Activated T-helper 1 cell treated with Interleukin-2 at 50 U/mL for 16 hours (primary cell): ENCODE measurements at regions not wholly inside any gene's neighbourhood (a gene's known extent, or its start where the extent isn't known, plus 50 kb on each side); places are given as distances from the start of the nearest gene placed in this dataset.

Experiments used
- DNase-seq: peaks from one replicate; pipeline ENCODE4 v3.0.0-alpha.2; 2020; ENCODE audit warnings: low read depth

DNA sequence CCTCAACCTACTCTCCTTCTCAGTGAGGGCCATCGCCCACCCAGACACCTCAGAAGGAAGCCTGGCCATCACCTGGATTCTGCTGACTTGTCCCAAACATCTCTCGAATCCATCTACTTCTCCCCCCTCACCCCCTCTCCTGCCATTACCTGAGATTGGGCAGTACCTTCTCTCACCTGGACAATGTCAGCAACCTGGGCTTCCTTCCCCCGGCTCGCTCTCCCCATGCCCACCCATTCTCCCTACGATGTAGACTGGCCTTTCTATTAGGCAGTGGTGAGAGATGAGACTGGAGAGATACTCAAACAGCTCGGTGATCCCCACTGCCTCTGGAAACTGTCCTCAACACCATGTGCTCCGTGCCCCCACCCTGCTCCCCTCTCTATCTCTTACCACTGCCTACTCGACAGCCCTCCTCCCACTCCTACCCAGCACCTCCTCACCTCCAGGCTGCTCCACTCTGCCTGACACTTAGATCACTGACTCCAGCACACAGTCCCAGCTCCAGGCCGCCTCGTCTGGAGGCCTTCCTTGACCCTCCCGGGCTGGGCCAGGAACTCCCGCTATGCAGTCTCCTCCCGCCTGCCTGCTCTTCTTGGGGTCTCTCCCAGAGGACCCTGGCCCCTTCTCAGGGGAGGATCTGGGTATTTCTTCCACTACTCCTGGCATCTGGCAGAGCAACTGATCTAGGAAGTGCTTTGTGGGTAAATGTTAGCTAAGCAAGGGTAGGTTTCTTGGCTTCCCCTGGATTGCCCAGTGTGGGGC lies 235.8 kb upstream of the NLRP1 start:
- no peak for DNase-seq

DNA sequence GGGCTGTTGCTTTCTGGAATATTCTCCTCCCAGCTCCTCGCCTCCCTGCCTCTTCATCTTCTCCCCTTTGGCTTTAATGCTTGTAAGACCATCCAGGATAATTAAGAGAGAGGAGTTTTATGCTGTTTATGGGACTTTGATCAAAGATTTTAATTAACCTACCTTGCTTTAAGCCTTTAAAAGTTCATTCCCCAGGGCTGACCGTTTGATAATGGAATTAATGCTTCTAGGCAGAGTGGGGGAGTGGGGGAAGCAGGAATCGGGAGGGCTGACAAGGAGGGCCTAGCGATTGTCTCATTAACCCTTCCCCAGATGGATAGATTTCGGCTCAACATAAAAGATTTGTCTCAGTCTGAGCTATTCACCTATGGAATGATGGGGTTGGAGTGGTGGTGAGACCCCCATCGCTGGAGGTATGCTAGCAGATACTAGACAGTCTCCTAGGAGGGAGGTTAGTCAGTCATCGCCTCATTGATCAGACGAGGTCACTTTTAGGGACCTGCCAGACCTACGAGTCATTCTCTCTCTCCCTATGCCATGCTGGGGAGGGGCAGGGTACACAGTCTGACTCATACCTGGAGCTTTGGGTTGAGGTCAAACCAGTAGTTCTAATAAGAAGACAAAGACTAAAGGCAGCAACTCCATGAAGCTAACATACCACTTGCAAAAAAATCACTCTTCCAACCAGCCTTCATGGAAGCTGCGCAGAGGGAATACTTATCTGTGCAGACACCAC lies 236.6 kb upstream of the NLRP1 start:
- DNase-seq = no peak

DNA sequence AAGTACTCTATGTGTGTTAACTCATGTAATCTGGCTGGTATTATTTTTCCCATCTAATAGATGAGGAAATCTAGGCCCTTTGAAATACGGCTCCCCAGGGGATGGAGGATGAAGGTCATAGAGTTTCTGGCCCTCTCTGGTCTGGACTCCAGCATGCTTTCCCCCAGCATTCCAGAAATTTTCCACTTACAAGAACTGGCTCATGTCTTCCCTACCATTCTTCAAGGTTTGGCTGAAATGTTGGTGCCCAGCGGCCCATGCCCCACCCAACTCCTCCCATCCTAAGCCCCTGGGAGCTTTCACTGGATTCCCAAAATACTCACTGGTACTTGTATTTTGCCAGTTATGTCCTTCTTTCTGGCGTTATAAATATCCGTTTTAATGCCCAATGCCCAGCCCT lies 237.5 kb upstream of the NLRP1 start:
- no peak for DNase-seq

DNA sequence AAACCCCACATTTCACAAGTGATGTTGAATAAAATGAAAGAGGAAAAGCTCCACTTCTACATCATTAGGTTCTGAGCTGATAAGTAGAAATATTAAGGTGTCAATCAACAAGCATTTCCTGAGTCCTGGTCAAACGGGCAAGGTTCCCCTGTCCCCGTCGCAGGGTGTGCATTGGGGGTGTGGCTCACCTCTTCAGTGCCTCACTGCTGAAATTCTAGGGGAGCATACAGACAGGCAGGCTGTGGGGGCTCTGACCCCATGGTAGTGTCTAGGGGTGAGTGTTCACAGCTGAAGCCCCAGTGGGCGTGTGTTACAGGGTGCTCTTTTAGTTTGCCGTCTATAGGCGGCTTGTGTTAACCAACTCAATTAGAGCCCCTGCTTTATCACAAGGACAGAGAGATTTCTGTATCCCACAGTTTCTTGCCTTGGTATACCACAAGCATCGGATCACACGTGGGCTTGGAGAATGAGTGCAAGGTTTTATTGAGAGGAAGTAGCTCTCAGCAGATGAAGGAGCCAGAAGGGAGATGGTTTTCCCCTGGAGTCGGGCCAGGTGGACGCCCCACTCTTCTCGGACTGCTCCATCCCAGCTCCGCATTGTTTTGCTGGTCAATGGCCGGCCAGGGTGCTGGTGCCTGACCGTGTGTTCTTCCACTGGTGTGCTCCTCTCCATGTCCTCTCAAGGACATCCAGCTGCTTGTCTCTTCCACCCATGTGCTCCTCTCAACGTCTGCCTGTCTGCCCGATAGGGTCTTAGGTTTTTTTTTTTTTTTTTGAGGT lies 238.2 kb upstream of the NLRP1 start:
- no peak for DNase-seq

DNA sequence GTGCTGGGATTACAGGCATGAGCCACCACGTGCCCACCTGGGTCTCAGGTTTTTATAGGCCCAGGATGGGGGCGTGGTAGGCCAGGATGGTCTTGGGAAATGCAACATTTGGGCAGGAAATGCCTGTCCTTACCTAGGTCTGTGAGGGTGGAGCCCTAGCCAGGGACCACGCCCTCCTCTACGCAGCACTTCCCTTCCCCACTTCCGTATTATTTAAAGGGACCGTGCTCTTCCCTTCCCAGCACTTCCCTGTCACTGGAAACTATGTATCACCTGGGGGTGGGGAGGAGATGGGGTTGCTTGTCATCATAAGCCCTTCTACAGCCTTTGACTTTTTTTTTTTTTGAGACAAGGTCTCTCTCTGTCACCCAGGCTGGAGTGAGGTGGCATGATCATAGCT lies 238.9 kb upstream of the NLRP1 start:
- no peak for DNase-seq

DNA sequence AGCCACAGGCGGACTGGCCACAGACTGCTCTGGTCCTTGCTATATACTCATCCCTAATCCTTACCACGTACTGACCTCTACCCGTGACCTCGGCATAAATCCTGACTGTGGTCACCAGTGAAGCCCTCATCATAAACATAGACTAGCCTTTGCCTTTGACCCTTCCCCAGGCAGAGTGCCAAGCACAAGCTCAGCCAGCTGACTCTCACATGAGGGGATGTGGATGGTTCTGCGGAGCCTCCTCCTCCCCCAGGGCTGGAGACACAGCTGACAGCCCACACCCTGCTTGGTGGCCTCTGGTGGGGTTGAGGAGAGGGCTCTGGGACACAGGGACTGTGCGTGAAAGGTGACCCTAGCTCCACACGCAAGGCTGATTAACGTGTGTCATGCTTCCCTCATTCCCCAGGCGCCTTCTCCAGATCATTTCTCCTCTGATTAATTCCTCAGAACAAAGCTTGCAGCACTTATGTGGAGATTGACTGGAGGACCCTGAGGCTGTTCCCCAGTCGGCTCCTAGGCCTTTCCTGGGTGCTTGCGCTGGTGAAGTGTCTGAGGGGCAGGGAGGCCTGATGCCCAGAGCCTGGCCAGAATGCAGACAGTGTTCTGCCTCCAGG lies 241.5 kb upstream of the NLRP1 start:
- DNase-seq = no peak

DNA sequence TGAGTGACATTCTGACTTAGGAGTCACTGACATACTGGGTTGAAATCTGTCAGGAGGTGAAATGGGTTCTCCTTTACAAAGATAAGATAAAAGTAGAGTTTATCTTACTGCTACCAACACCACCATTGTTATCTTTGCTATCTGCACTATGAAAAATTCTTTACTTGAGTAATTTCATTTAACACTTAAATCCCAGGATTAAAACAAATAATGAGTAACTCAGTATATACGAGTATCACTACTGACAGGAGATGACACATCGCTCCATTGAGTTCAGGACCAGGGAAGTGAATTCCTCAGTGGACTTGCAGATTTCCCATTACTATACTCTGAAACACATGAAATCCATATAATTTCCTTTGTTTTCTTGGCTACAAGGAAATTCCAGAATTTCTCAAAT lies 242.1 kb upstream of the NLRP1 start:
- DNase-seq = no peak

DNA sequence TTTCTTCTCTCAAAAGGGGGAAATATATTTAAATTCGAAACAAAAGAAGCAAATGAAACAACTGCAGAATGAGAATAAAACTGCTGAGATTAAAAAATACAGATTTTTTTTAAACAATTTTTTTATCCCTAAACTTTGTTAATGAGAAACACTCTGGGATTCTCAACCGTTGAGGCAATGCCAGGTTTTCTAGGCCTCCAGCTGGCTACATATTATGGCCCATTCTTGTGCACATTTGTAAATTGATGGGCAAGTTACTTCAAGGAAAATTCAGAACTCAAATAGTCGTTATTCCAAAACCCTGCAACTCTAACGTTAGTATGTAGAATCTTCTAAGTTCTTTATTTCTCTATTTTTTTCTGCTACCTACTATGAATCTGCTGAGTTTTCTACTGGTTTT lies 239.3 kb upstream of the WSCD1 start:
- no peak for DNase-seq

DNA sequence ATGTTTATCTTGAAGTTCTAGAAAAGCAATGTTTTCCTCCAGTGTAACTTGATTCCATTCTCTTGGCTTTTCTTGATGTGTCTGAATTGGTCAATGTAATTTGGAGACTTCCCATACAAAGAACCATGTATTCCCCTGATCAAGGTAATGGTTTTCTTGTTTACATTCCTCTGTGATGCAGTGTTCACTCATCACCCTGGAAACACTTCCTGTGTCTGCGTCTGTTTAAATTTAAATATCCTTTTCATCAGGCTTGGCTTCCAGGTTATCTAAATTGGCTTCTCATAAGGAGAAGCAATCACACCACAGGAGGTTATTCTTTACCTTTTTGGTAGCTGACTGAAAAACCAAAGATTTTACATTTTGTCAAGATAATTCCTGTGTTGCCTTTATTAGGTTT lies 237.3 kb upstream of the WSCD1 start:
- DNase-seq = no peak

DNA sequence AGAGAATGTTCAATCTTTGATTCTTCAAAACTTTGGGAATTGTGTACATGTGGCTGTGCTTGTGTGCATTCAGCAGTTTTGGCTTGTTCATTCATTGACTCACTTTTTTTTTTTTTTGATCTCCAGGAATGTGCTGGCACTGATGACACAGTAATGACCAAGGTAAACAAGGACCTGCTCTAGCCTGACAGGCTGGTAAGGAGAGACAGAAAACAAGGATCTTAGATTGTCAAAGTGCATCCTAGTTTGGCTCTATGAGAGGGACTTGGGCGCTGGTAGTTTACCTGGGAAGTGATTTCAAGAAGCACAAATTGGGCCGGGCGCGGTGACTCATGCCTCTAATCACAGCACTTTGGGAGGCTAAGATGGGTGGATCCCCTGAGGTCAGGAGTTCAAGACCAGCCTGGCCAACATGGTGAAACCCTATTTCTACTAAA lies 233.1 kb upstream of the WSCD1 start:
- no peak for DNase-seq

DNA sequence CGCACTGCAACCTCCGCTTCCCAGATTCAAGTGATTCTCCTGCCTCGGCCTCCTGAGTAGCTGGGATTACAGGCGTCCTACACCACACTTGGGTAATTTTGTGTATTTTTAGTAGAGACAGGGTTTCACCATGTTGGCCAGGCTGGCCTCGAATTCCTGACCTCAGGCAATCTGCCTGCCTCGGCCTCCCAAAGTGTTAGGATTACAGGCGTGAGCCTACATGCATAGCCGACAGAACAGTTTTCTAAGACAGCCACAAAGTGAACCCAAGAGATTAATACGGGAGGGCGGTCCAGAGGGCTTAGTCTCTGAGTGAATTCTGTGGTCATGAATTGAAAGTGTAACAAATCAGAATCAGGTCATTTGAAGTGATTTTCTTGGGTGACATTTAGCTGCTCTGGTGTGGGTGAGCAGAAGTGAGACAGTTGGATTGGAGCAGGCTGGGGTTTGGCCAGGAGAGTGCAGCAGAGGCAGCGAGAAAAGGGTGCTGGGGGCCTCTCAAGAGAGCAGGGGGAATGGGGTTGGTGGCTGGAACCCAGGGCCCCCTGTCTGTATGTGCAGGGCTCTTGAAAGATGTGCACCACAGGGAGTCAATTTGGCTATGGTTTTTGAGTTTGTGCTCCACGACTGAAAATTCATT lies 231.4 kb upstream of the WSCD1 start:
- DNase-seq = no peak

DNA sequence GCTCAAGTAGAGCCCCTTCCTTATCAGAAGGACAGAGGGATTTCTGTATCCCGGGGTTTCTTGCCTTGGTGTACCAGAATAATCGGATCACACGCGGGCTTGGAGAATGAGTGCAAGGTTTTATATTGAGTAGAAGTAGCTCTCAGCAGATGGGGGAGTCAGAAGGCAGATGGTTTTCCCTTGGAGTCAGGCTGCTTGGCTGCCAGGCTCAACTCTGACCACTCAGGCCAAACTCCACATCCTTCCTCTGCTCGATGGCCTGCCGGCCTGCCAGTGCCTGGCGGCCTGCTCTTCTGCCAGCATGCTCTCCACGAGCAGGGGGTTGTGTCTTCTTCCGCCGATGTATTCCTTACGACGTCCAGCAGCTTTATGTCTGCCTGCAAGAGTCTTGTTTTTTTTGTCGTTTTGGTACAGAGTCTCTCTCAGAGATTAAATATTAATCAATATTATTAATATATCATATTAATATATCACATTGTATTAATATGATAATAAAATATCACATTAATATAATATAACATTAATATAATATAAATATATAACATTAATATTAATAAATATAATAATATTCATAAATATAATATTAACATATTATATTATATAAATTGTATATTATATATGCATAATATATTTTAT lies 229.2 kb upstream of the WSCD1 start:
- no peak for DNase-seq

DNA sequence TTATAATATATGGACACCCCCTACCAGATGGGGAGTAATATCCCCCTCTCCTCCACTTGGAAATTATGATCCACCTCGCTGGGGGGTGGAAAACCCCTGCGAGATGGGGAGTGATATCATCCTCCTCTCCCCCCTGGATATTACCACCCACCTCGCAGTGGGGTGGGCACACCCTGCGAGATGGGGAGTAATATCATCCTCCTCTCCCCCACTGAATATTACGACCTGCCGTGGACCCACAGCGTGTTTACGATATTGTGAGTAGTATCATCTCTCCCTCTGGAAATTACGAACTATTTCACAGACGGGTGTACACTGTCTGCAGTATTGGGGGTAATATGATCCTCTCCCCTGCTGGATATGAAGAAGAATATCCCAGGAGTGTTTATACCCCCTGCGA lies 228.3 kb upstream of the WSCD1 start:
- no peak for DNase-seq

DNA sequence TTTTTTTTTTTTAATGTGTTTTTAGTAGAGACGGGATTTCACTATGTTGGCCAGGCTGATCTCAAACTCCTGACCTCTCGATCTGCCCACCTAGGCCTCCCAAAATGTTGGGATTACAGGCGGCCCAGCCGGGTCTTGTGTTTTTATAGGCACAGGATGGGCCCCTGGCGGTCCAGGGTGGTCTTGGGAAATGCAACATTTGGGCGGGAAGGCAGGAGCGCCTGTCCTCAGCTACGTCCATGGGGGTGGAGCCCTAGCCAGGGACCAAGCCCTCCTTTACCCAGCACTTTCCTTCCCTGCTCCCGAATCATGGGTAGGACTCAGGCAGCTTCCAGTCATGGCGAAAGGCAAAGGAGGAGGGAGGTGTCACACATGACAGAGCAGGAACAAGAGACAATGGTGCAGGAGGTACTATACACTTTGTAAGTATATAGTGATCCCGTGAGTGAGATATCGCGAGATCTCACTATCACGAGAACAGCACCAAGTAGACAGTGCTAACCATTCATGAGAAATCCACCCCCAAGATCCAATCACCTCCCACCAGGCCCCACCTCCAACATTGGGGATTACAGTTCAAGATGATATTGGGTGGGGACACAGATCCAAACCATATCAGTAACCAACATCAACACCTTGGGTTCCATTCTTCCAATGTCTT lies 226.7 kb upstream of the WSCD1 start:
- DNase-seq = no peak

DNA sequence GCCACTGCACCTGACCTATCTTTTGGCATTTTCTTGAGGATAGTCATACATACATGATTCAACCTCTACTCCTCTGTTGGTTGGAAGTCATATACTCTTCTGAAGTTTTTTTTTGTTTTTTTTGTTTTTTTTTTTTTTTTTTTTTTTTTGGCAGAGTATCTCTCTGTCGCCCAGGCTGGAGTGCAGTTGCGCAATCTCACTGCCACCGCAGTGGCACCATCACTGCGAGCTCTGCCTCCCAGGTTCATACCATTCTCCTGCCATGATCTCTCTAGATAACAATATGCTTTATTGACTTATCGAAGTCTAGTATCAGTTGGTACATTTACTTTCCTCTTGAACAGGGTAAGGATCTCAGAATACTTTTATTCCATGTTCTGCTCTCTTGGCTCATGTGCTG lies 224.2 kb upstream of the WSCD1 start:
- no peak for DNase-seq

DNA sequence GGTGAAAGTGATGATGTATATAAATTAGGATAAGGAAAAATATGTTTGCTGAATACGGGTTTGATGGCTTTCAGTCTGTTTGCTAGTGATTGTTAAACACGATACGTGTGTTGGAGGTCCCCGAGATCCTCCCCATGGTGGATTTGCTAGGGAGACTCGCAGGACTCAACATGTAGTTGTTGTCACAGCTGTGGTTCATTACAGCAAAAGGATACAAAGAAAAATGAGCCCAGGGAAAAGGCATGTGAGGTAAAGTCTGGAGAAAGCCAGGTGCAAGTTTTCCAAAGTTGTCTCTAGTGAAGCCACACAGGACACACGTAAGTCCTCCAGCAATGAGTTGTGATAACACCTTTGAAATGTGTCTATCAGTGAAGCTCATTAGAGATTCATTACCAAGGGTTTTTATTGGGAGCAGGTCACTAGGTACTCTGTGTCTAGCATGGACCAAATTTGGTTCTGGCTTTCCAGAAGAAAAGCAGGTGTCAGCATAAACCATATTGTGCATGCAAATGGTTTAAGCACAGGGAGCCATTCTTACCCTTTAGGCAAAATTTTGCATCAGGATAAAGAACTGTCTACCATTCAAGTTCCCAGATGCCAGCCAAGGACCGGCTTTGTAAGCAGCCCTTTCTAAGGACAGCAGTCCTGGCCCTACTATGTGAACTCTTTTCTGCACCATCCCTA lies 215.2 kb upstream of the WSCD1 start:
- no peak for DNase-seq

DNA sequence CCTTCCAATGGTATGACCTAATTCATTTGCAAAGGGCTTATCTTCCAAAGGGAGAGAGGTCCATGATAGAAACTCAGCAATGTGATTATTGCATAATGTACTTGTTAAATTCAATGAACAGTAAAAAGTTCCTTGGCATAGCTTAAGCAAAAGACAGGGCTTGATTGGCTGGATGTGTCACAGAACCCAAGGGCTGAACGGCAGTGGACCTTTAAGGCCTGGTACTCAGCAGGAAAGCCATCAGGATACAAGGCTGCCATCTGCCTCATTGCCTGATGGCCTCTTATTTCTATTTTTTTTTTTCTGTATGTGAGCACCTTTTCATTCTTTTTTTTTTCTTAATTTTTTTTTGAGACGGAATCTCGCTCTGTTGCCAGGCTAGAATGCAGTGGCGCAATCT lies 208.9 kb upstream of the WSCD1 start:
- no peak for DNase-seq

DNA sequence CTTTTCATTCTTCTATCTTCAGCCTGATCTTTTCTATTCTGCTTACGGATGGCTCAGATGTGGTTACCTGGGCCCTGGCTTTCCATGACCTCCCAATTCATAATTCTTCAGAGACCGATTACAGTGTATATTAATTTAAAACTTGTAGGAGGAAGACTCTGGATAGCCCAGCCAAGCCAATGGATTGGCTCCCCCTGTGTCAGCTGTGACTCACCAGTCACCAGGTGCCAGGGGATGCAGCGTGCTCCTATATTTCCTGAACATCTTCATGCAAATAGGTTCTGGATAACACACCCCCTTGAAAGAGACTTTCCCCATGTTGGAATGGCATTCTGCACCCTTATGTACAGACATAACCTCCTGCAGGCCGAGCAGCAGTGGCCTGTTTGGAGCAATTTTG lies 208.3 kb upstream of the WSCD1 start:
- DNase-seq = no peak

DNA sequence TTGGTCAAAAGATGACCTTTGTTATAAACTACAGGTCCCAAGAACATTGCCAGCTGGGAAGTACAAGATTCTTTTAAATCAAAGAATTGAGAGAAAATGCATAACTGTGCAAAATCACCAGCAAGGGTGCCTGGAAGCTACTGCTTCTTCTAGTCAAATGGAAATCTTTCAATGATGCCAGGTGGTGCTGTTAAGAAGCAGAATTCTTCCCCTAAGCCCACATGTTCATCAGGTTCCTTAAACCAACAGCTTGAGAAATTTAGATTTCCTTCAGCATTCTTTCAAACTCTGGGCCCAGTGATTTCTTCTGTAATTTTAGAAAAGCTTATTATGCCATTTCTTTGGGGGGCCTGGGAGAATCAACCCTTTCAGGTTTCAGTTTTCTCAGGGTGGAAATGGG lies 207.8 kb upstream of the WSCD1 start:
- DNase-seq = no peak
